ENCODE measurements at regions not wholly inside any gene's neighbourhood (a gene's known extent, or its start where the extent isn't known, plus 50 kb on each side); places are given as distances from the start of the nearest gene placed in this dataset.

DNA sequence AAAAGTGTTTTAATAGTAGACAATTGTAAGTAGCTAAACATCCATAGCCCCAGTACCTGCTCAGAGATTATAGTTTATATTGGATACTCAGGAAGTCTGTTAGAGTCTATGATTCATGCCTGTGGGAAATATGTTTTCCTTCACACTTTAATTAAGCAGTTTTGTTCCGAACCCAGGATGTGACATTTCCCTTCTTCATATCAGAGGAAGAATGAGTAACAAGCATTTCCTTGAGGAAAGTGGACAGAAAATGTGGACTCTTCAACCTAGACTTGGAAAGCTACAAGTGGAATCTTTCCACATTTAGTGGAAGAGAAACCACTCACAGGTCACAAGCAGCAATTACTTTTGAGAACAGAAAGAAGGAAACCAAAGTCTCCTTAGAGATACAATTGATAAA is 419.4 kb downstream of the C4orf33 start:
- TF ChIP-seq FOXM1 (IDR thresholded peaks at IDR 0.05; ENCODE audit: low read depth, low read length) (no peak), POLR2AphosphoS5 (IDR thresholded peaks at IDR 0.05; ENCODE audit: low read length) (no peak), SPI1 (IDR thresholded peaks at IDR 0.05; ENCODE audit: borderline replicate concordance, insufficient read depth, low read depth, low read length) (no peak), EZH2 (IDR thresholded peaks at IDR 0.05; ENCODE audit: borderline replicate concordance, control insufficient read depth, low read depth, low read length) (no peak)

All from GM12878 (cell line).